NCI-H345 treated with DMSO at 0.1 percent for 48 hours (cell line): ENCODE measurements at regions not wholly inside any gene's neighbourhood (a gene's known extent, or its start where the extent isn't known, plus 50 kb on each side); places are given as distances from the start of the nearest gene placed in this dataset.

Source experiments
- DNase-seq: peaks from one replicate; lab custom pipeline; 2025; ENCODE audit not compliant: unreplicated experiment; lab: John Stamatoyannopoulos, UW

DNA sequence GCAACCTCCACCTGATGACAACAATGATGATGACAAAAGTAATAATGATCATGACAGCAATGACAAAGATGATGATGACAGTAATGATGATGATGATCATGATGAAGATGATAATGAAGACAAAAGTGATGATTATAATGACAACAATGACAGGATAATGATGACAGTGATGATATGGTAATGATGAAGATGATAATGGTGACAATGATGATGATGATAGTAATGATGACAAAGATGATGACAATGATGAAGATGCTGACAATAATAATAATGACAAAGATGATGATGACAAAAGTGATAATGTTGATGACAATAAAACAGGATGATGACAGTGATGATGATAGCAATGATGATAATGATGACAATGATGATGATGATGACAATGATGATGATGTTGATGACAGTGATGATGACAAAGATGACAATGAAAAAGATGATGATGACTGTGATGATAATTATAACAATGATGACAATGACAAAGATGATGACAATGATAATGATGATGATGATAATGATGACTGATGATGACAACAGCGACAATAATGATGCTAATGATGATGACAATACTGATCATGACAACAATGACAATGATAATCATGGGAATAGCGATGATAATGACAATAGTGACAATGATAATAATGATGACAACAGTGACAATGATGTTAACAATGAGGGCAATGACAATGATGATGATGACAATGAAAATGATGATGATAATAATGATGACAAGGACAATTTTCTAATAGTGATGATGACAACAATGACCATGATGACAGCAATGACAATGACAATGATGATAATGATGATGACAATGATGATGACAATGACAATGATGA, 1106.5 kb upstream of the AUTS2 start:
- DNase-seq, result no peak

DNA sequence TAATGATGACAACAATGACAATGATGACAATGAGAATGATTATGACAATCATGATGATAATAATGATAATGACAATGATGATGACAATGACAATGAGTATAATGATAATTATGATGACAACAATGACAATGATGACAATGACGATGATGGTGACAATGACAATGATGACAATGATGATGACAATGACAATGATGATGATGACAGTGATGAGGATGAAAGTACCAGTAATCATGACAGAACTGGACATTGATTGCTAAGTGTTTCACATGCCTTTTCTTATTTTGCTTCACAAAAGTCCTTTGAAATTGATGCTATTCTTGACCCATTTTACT, 1106.0 kb upstream of the AUTS2 start:
- no peak for DNase-seq

DNA sequence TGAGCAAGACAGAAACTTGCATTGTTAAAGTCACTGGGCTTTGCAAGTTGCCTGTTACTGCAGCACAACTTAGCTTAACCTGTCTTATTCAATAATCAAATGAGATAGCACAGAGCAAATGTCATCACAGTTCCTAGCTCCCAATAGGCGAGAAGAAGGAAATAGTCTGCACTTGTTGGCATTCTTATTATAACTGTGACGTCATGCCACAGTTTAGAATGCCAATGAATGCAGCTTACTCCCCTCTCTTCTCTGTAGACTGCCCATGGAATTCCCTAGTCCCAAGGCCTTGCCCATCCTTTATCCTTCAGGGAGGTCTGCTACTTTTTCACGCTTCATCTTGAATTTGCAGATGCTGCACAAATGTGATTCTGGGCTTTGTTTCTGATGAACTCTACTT, 1094.9 kb upstream of the AUTS2 start:
- DNase-seq, result no peak

DNA sequence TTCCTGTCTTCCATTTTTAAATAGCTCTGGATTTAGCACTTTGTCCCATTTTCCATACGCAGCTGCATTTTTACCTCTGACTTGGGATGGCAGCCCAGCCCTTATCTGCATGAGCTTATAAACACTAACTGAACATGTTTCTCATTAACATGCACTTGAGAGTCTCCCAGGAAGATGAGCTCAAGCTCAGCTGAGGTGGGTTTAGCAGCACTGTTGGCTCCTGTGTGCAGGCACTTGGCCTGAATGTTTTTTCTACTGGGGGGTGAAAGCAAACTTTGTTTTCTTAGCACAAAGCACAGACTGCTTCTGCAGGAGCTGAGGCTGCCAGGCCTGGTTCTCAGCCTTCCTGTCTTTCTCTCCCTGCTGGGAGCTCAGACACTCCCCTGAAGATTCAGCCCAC, 1093.6 kb upstream of the AUTS2 start:
- no peak for DNase-seq

DNA sequence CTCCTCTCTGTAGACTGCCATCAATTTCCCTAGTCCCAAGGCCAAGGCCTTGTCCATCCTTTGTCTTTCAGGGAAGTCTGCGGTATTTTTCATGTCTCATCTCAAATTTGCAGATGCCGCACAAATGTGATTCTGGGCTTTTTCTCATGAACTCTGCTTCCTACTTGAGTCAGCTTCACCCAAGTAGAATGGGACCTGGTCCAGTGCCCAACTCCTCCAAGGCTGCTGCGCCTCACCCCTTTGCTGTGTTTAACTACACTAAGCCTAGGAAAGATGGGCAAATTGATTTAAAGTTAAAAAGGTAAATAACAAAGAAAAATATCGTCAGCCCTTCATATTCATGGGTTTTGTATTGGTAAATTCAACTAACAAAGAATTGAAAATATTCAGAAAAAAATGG, 1092.6 kb upstream of the AUTS2 start:
- DNase-seq, result no peak

DNA sequence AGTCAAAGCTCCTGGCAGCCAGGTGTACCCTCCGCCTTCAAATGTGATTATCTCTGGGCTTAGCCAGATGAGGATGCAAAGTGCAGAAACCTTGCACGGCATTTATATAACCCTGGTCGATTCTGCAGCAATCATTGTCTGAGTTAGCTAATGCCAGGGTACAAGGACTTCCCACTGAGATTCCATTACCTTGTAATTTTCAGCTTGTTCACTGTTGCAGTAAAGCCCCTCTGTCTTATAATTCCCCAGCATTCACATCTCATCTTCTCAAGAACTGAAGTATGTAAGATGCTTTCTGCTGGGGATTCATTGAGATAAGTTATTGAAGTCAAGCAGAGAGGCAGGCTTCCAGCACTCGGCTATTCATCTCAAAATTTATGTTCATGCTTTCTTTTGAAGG, 1090.6 kb upstream of the AUTS2 start:
- DNase-seq, result no peak

DNA sequence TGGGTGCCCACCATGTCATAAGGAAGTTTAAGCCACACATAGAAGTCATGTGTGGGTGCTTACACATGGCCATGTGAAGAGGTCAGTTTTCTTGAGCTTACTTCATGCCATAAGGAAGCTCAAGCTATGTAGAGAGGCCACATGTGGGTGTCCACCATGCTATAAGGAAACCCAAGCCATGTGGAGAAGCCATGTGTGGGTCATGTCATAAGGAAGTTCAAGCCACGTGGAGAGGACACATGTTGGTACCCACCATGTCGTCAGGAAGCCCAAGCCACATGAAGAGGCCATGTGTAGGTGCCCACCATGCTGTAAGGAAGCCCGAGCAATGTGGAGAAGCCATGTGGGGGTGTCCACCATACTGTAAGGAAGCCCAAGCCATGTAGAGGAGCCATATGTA, 1089.2 kb upstream of the AUTS2 start:
- no peak for DNase-seq

DNA sequence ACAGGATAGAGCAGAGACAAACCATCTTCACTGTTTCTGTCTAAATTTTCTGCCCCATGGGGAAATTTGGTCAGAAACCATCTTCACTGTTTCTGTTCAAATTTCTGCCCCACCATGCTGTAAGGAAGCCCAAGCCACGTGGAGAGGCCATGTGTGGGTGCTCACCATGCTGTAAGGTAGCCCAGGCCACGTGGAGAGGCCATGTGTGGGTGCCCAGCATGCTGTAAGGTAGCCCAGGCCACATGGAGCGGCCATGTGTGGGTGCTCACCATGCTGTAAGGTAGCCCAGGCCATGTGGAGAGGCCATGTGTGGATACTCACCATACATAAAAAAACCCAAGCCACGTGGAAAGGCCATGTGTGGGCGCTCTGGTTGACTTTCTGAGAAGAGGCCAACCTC, 1088.7 kb upstream of the AUTS2 start:
- DNase-seq, result no peak

DNA sequence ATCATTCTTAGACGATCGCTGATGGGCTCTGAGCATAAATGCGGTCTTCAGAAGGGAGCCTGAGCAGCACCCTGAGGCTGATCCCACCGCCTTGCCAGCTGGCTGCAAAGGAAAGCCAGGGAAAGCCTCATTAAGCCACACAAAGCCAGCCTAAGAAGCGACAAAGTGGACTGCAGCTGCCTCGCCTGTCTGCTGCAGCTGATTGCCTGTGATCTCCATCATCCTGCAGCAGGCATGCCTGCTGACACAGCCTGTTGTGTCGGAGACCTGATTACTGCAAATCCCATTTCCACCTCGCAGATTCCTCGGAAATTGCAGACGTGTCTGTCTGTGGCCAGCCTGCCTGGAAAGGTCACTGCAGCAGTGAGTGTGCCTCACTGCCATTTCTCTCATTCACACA, 1087.0 kb upstream of the AUTS2 start:
- no peak for DNase-seq

DNA sequence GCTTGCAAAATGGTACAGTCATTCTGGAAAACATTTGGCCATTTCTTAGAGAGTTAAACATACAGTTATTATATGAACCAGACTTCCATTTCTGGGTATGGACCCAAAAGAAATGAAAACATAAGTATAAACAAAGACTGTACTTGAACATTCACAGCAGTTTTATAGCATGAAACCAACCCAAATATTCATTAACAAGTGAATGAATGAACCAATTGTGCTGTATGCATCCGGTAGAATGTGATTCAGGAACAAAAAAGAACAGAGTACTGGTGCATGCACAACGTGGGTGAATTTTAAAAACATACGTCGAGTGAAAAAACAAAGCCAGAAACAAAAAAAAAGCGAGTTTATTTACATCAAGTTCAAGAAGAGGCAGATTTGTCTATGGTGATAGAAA, 1085.8 kb upstream of the AUTS2 start:
- DNase-seq, result no peak

DNA sequence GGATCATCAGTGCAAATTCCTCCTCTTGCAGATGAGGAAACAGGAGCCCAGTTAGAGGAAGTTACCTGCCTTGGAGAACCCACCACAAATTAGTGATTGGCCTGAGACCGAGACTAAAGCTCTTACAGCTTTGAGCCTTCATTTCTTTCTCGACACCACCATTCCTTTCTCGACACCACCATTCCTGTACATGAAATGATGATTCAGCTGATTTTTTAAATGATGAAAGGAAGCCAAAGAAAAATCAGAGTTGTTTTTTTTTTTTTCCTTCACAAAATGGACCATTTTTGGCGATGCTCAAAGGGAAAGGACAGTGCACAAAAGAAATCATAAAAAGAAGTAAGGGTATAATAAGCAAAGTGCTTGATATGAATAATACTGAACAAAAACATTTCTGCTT, 1080.2 kb upstream of the AUTS2 start:
- DNase-seq, result no peak

DNA sequence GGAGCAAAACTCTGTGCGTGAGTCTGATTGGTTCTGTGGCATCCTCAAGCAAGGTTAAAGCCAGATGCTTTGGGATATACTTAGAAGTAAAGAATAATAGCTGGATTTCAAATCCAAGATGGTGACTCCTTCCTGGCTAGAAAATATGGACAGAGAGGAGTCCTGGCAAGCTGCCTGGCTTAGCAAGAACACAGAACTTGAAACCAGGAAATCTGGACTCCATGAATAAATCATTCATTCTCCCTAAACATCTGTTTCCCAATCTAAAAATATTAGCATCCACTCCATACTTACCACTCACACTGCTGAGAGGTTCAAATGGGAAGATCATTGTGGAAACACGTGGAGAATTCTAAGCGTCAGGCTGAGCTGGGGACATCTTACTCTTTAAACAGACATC, 1074.1 kb upstream of the AUTS2 start:
- DNase-seq, result no peak

DNA sequence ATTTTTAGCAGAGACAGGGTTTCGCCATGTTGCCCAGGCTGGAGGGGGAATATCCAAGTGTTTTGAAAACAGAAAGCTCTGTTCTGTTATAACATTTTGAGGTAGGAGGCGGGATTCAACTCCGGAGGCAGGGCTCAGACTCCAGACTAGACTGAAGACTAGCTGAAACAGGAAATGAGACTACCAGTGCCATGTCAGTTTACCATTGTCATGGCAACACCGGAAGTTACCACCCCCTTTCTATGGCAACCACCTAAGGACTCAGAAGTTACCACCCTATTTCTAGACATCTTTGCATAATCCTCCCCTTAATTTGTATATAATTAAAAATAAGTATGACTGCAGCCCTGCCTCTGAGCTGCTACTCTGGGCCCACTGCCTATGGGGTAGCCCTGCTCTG, 1069.1 kb upstream of the AUTS2 start:
- DNase-seq, result no peak

DNA sequence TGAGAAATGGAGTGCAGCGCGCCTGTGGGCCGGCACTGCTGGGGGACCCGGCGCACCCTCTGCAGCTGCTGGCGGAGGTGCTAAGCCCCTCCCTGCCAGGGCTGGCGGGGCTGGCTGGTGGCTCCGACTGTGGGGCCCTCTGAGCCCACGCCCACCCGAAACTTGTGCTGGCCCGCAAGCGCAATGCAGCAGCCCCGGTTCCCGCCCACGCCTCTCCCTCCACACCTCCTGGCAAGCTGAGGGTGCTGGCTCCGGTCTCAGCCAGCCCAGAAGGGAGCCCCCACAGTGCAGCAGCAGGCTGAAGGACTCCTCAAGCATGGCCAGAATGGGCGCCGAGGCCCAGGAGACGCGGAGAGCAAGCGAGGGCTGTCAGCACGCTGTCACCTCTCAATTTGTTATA, 1063.0 kb upstream of the AUTS2 start:
- no peak for DNase-seq

DNA sequence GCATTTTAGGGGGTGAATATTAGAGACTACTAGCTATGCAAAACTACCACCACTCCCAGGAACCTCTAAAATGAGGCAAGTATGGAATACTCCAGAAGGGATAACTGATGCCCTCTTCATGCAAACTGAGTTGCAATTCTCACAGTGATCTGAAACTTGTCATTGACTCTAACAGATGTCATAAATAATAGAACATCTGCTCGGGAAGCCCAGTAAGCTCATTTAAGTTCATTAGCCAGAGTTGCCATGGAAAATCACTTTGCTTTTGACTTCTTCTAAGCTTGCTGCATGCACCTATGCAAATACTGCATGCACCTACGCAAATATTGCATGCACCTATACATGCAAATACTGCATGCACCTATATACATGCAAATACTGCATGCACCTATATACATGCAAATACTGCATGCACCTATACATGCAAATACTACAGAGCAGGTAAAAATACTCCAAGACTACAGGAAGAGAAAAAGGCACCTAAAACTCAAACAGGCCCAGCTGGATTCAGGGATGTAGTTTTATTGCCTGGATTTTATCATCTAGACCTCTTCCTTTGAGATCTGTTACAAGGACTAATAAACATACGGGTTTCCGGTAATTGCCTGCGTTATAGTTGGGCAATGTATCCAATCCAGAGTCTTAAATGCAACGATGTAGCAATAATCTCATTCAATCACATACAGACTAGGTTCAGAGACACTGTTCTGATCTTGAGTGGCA, 1061.1 kb upstream of the AUTS2 start:
- no peak for DNase-seq

DNA sequence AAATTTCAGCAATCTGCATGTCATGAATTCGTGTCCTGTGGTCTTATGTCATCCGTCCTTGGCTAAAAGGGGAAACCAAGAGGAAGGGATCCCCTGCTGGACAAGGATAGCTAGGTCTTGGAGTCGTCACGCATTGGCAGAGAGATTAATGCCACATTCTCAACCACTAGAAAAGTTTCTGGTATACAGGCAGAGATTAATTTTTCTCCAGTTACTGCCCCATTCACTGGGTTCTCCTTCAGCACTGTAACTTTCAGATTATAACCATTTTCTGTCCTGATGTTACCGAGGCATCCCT, 1060.6 kb upstream of the AUTS2 start:
- no peak for DNase-seq

DNA sequence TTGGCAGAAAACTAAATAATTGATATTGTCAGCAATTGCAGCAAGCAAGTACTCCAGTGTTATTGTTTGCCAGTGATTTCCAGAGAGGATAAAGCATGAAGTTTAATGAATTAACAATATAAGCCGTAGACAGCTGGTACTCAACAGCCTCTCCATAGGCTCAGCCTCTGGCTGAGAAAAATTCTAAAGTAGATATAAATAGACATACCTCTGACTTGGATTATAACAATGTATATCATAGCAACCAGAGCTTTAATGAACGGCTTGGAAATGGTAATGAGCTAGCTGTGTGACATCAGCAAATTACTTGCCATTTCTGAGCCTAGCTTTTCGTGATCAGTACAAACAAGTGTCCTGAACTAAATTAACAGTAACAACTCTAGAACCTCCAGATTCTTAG, 1055.4 kb upstream of the AUTS2 start:
- peak; percentile 22 for DNase-seq

DNA sequence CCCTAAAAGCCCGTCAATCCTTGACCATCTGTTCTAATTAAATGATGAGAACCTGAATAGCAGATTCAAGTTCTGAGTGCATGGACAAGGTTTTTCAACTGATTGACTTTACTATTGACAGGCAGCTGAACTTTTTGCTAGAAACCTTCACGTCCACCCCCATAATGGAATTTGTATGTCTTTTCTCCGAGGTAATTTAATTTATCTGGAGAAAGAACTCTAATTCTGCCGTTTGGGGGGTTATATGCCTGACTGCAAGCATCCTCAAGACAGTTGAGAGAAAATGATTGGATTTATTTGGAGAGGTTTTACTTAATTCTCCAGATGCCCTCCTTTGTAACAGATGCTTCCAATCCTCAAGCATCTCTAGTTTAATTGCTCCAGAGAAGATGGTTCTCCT, 1053.4 kb upstream of the AUTS2 start:
- no peak for DNase-seq

DNA sequence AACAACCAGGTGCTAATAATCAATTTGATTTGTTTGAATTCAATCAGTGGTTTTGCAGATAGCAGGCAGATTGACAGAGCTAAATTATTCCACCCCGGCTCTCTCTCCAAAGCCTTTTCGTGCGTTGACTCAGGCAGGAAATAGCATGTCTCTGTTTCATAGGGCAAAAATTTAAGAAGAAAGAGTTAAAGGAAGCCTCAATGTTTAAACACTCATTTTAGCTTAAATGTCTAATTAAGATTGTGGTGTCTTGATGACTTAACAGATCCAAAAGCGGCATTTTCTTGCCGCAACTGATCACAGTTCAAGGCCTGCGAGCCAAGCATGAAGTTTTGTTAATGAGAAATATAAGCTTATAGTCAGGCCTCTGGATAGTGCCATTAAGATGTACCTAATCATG, 1051.1 kb upstream of the AUTS2 start:
- DNase-seq, result no peak

DNA sequence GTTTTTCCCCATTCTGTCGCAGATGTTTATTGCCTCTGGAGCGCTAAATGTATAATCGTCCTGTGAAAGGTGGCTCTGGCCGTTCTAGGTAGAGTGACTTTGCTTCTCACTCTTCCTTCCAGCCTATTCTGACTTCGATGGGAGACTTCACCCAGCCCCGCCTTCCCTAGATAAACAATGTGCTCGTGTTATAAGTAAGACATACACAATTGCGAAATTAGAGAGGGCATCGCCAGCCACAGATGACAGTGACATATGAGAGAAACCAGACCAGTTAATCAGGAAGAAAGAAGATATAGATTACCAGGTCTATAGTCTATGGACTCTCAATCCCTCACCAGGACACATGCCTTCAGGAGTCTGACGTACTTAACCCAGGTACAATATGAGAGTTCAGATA, 1050.5 kb upstream of the AUTS2 start:
- DNase-seq, result no peak

DNA sequence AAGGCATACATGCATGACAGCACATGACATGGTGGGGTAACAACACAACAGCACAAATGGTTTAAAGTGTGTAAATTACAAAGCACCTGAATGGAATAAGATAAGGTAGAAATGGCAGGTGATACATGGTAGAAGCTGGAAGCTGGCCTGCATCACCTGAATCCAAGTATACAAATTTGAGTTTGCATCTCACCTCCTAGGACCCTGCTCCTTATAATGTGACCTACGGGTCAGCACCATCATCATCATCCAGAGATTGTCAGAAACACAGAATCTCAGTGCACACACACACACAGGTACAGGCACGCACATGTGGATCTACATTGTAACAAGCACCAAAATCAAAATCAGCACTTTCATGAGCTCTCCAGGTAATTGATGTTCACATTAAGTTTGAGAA, 1048.2 kb upstream of the AUTS2 start:
- DNase-seq, result no peak

DNA sequence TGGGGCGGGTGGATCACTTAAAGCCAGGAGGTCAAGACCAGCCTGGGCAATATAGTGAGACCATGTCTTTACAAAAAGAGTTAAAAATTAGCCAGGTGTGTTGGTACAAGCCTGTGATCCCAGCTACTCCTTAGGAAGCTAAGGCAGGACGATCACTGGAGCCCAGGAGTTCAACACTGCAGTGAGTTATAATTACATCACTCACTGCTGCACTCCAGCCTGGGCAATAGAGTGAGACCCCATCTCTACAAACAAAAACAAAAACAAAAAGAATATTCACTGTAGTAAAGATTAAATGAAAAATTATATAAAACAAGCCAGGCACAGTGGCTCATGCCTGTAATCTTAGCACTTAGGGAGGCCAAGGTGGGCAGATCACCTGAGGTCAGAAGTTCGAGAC, 1047.6 kb upstream of the AUTS2 start:
- no peak for DNase-seq

DNA sequence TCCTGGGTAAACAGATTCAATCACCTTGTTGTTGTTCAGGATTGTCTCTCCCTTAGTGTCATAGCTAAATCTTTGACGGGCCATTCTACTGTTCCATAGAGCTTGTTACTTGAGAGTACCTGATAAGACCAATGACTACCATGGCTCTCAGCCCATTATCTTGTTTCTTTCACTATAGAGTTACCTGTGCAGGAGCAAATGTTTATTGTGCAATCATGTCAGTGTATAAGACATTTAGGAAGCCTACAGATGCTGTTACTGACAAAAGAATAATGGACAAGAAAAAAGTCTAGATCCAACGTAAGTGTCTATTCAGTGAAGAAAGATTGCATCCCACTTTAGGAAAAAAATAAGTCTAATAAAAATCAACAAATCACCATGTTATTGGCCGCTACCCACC, 1041.7 kb upstream of the AUTS2 start:
- DNase-seq, result no peak
